WTC11 (cell line): ENCODE measurements at regions not wholly inside any gene's neighbourhood (a gene's known extent, or its start where the extent isn't known, plus 50 kb on each side); places are given as distances from the start of the nearest gene placed in this dataset.

Source experiments
- ATAC-seq: fragments of 200-7000 bp; cut with Tn5 transposase; 2 replicates; pipeline ENCODE4 v1.10.0; 2021; ENCODE audit warnings: mild to moderate bottlenecking, moderate library complexity
- CTCF ChIA-PET: fragments of 300-600 bp; sonication (Branson Sonifier 250); formaldehyde crosslinking; loops from one replicate; lab custom pipeline; 2021; ENCODE audit warnings: antibody characterized with exemption; lab: Charles Lee
- POLR2A ChIA-PET: fragments of 350-600 bp; sonication (Branson Sonifier 250); formaldehyde crosslinking; loops from one replicate; lab custom pipeline; 2021; ENCODE audit warnings: antibody characterized with exemption; lab: Charles Lee
- DNase-seq: peaks from one replicate; pipeline ENCODE4 v3.0.0; 2021; ENCODE audit warnings: low spot score
- H3K27ac Mint-ChIP-seq: 2 replicates; pipeline ENCODE4 v1.8.0; 2021; ENCODE audit warnings: mixed read lengths
- H3K27me3 Mint-ChIP-seq: 2 replicates; pipeline ENCODE4 v1.8.0; 2021; ENCODE audit warnings: low read depth, mild to moderate bottlenecking, moderate library complexity, mixed read lengths
- H3K36me3 Mint-ChIP-seq: 2 replicates; pipeline ENCODE4 v1.8.0; 2021; ENCODE audit warnings: mixed read lengths
- H3K4me1 Mint-ChIP-seq: 2 replicates; pipeline ENCODE4 v1.8.0; 2022; ENCODE audit warnings: mixed read lengths
- H3K4me3 Mint-ChIP-seq: 2 replicates; pipeline ENCODE4 v1.8.0; 2021; ENCODE audit warnings: mild to moderate bottlenecking, moderate library complexity, mixed read lengths
- H3K9me3 Mint-ChIP-seq: 2 replicates; pipeline ENCODE4 v1.8.0; 2021; ENCODE audit warnings: mixed read lengths
- ATF3 ChIP-seq: sonication (generic); formaldehyde crosslinking; conservative IDR thresholded peaks from 2 replicates; pipeline ENCODE4 v1.8.1; 2022; ENCODE audit warnings: mild to moderate bottlenecking, missing genetic modification reagents
- CDX4 ChIP-seq: fragments of 250-450 bp; sonication (Bioruptor Pico); IDR thresholded peaks from 2 replicates; pipeline ENCODE4 v1.9.0; 2021; ENCODE audit warnings: moderate library complexity, mild to moderate bottlenecking, inconsistent platforms, borderline replicate concordance
- CREB1 ChIP-seq: sonication (generic); formaldehyde crosslinking; IDR thresholded peaks from 2 replicates; pipeline ENCODE4 v1.8.0; 2023; ENCODE audit warnings: mild to moderate bottlenecking, missing genetic modification reagents
- E2F5 ChIP-seq: sonication (generic); formaldehyde crosslinking; IDR thresholded peaks from 2 replicates; pipeline ENCODE4 v1.8.1; 2022; ENCODE audit warnings: mild to moderate bottlenecking, moderate library complexity, missing genetic modification reagents
- ELF4 ChIP-seq: sonication (generic); formaldehyde crosslinking; IDR thresholded peaks from 2 replicates; pipeline ENCODE4 v1.8.1; 2022; ENCODE audit warnings: low read depth, mild to moderate bottlenecking, moderate library complexity, missing genetic modification reagents
- ERG ChIP-seq: fragments of 250-450 bp; sonication (Bioruptor Pico); IDR thresholded peaks from 2 replicates; pipeline ENCODE4 v1.8.0; 2021; ENCODE audit warnings: mild to moderate bottlenecking
- FOXJ3 ChIP-seq: sonication (generic); formaldehyde crosslinking; IDR thresholded peaks from 2 replicates; pipeline ENCODE4 v1.9.0; 2021; ENCODE audit warnings: missing genetic modification reagents, mild to moderate bottlenecking, borderline replicate concordance
- FOXP4 ChIP-seq: sonication (generic); formaldehyde crosslinking; IDR thresholded peaks from 2 replicates; pipeline ENCODE4 v1.8.0; 2022; ENCODE audit warnings: mild to moderate bottlenecking, missing genetic modification reagents
- GTF2I ChIP-seq: fragments of 250-450 bp; sonication (Bioruptor Pico); conservative IDR thresholded peaks from 2 replicates; pipeline ENCODE4 v1.4.0; 2021; ENCODE audit warnings: mild to moderate bottlenecking
- PREB ChIP-seq: sonication (generic); formaldehyde crosslinking; IDR thresholded peaks from 2 replicates; pipeline ENCODE4 v1.8.1; 2022; ENCODE audit warnings: mild to moderate bottlenecking, missing genetic modification reagents, moderate library complexity, borderline replicate concordance
- PRRX2 ChIP-seq: fragments of 250-450 bp; sonication (Bioruptor Pico); IDR thresholded peaks from 2 replicates; pipeline ENCODE4 v1.8.0; 2021; ENCODE audit warnings: mild to moderate bottlenecking
- SMAD4 ChIP-seq: sonication (generic); formaldehyde crosslinking; IDR thresholded peaks from 2 replicates; pipeline ENCODE4 v1.8.0; 2022; ENCODE audit warnings: mild to moderate bottlenecking, missing genetic modification reagents
- SP1 ChIP-seq: sonication (generic); formaldehyde crosslinking; conservative IDR thresholded peaks from 2 replicates; pipeline ENCODE4 v1.8.1; 2022; ENCODE audit warnings: missing genetic modification reagents
- STAT6 ChIP-seq: sonication (generic); formaldehyde crosslinking; conservative IDR thresholded peaks from 2 replicates; pipeline ENCODE4 v1.8.1; 2023; ENCODE audit warnings: mild to moderate bottlenecking, low read depth, missing genetic modification reagents, moderate library complexity
- ZNF121 ChIP-seq: sonication (generic); formaldehyde crosslinking; IDR thresholded peaks from 2 replicates; pipeline ENCODE4 v1.8.0; 2023; ENCODE audit warnings: missing genetic modification reagents
- ZNF138 ChIP-seq: sonication (generic); formaldehyde crosslinking; conservative IDR thresholded peaks from 2 replicates; pipeline ENCODE4 v1.8.1; 2022; ENCODE audit warnings: mild to moderate bottlenecking, moderate library complexity, missing genetic modification reagents
- ZNF219 ChIP-seq: sonication (generic); formaldehyde crosslinking; IDR thresholded peaks from 2 replicates; pipeline ENCODE4 v1.8.0; 2023; ENCODE audit warnings: missing genetic modification reagents, mild to moderate bottlenecking, borderline replicate concordance
- ZNF317 ChIP-seq: sonication (generic); formaldehyde crosslinking; IDR thresholded peaks from 2 replicates; pipeline ENCODE4 v1.8.1; 2023; ENCODE audit warnings: low read depth, mild to moderate bottlenecking, moderate library complexity, missing genetic modification reagents, borderline replicate concordance
- ZNF512 ChIP-seq: sonication (generic); formaldehyde crosslinking; IDR thresholded peaks from 2 replicates; pipeline ENCODE4 v1.8.1; 2022; ENCODE audit warnings: missing genetic modification reagents, borderline replicate concordance
- ZSCAN18 ChIP-seq: fragments of 250-450 bp; sonication (Bioruptor Pico); IDR thresholded peaks from 2 replicates; pipeline ENCODE4 v2.1.2; 2022; ENCODE audit warnings: mild to moderate bottlenecking, moderate library complexity

GRCh38 chr2:196538646-196539045, 100.9 kb upstream of the CCDC150 start (continued):
- TF ChIP-seq ELF4 (CRISPR knock-in tag) = no peak

GRCh38 chr2:196544906-196545433, 94.5 kb upstream of the CCDC150 start:
- Mint-ChIP-seq H3K4me1 (peaks cover 2% of the 10 kb centered on the region), H3K27me3 (no peaks in the 10 kb centered on the region), H3K27ac (no peak overlapping the region), H3K9me3 (peaks cover 12% of the 10 kb centered on the region), H3K4me3 (no peak overlapping the region), H3K36me3 (no peaks in the 10 kb centered on the region)
- ChIA-PET CTCF (no interaction called here), POLR2A (no interaction called here)
- no peak for TF ChIP-seq E2F5 (CRISPR knock-in tag)
- TF ChIP-seq GTF2I (CRISPR knock-in tag) = no peak
- TF ChIP-seq ERG = no peak
- no peak for TF ChIP-seq SP1 (CRISPR knock-in tag)
- TF ChIP-seq CDX4 (CRISPR knock-in tag) = no peak
- TF ChIP-seq ZNF219 = no peak
- TF ChIP-seq PRRX2 (CRISPR knock-in tag) = no peak
- no peak for TF ChIP-seq FOXP4 (CRISPR knock-in tag)
- no peak for TF ChIP-seq SMAD4 (CRISPR knock-in tag)
- no peak for TF ChIP-seq ZNF512 (CRISPR knock-in tag)
- TF ChIP-seq ZSCAN18 (CRISPR knock-in tag) = no peak
- TF ChIP-seq ZNF138 (CRISPR knock-in tag) = no peak
- no peak for TF ChIP-seq FOXJ3 (CRISPR knock-in tag)
- TF ChIP-seq ELF4 (CRISPR knock-in tag) = no peak
- TF ChIP-seq ZNF121 = no peak
- no peak for TF ChIP-seq STAT6 (CRISPR knock-in tag)
- TF ChIP-seq PREB (CRISPR knock-in tag) = no peak
- TF ChIP-seq ATF3 (CRISPR knock-in tag) = no peak
- TF ChIP-seq CREB1 (CRISPR knock-in tag) = no peak
- no peak for TF ChIP-seq ZNF317
- DNase-seq = no peak
- no peak for ATAC-seq
